ENCODE measurements at regions not wholly inside any gene's neighbourhood (a gene's known extent, or its start where the extent isn't known, plus 50 kb on each side); places are given as distances from the start of the nearest gene placed in this dataset.

GRCh38 chr5:173703466-173703865 lies 87.0 kb upstream of the BOD1 start:
- ATAC-seq (ENCODE audit: insufficient read depth, low FRiP score), result no peak
- 85 to 89% methylated on average over 4 of the region's 4 CpGs for WGBS, 2 donors
- H3K4me1 ChIP-seq (ENCODE audit: control insufficient read depth in 5 of 5, insufficient read depth in 5 of 5, low read length in 5 of 5), result peaks cover 0 to 9% (median 0%) of the 10 kb centered on the region in 5 donors
- H3K27me3 ChIP-seq (ENCODE audit: control insufficient read depth in 3 of 3, insufficient read depth in 3 of 3, low read length in 2 of 3), result peaks cover 0 to 3% (median 0%) of the 10 kb centered on the region in 3 donors
- no peak for DNase-seq
- no peak overlapping the region for H3K27ac ChIP-seq (ENCODE audit: low read depth in 1 of 2, low read length in 1 of 2)
- H3K4me3 ChIP-seq, result no peak overlapping the region
- TF ChIP-seq CTCF (IDR thresholded peaks at IDR 0.05; ENCODE audit: control extremely low read depth, extremely low read depth), result no peak
- H3K36me3 ChIP-seq (ENCODE audit: control insufficient read depth in 4 of 4, insufficient read depth in 4 of 4, low read length in 4 of 4), result no peaks in the 10 kb centered on the region
- H3K9ac ChIP-seq (ENCODE audit: insufficient read depth in 1 of 2, low read length in 2 of 2), result no peak overlapping the region
- no peaks in the 10 kb centered on the region for H3K9me3 ChIP-seq (ENCODE audit: control insufficient read depth in 4 of 4, insufficient read depth in 3 of 4, low read length in 3 of 4)

- H3K9ac ChIP-seq (ENCODE audit: insufficient read depth in 1 of 2, low read length in 2 of 2), result no peak overlapping the region
- no peak overlapping the region for H3K27ac ChIP-seq (ENCODE audit: low read depth in 1 of 2, low read length in 1 of 2)
- H3K27me3 ChIP-seq (ENCODE audit: control insufficient read depth in 3 of 3, insufficient read depth in 3 of 3, low read length in 2 of 3), result peaks cover 0 to 3% (median 0%) of the 10 kb centered on the region in 3 donors
- WGBS, 2 donors, result 92 to 95% methylated on average over 22 of the region's 22 CpGs
- ATAC-seq (ENCODE audit: insufficient read depth, low FRiP score), result no peak
- peaks cover 0 to 9% (median 0%) of the 10 kb centered on the region in 5 donors for H3K4me1 ChIP-seq (ENCODE audit: control insufficient read depth in 5 of 5, insufficient read depth in 5 of 5, low read length in 5 of 5)
- H3K4me3 ChIP-seq, result no peak overlapping the region
- no peaks in the 10 kb centered on the region for H3K9me3 ChIP-seq (ENCODE audit: control insufficient read depth in 4 of 4, insufficient read depth in 3 of 4, low read length in 3 of 4)
- no peaks in the 10 kb centered on the region for H3K36me3 ChIP-seq (ENCODE audit: control insufficient read depth in 4 of 4, insufficient read depth in 4 of 4, low read length in 4 of 4)
- no peak for DNase-seq
- no peak for TF ChIP-seq CTCF (IDR thresholded peaks at IDR 0.05; ENCODE audit: control extremely low read depth, extremely low read depth)
Measured at GRCh38 chr5:173704615-173705511, 88.4 kb upstream of the BOD1 start.

GRCh38 chr5:173705512-173706044 lies 89.1 kb upstream of the BOD1 start:
- H3K9ac ChIP-seq (ENCODE audit: insufficient read depth in 1 of 2, low read length in 2 of 2), result no peak overlapping the region
- no peak for TF ChIP-seq CTCF (IDR thresholded peaks at IDR 0.05; ENCODE audit: control extremely low read depth, extremely low read depth)
- peaks cover 0 to 3% (median 0%) of the 10 kb centered on the region in 3 donors for H3K27me3 ChIP-seq (ENCODE audit: control insufficient read depth in 3 of 3, insufficient read depth in 3 of 3, low read length in 2 of 3)
- no peaks in the 10 kb centered on the region for H3K36me3 ChIP-seq (ENCODE audit: control insufficient read depth in 4 of 4, insufficient read depth in 4 of 4, low read length in 4 of 4)
- H3K9me3 ChIP-seq (ENCODE audit: control insufficient read depth in 4 of 4, insufficient read depth in 3 of 4, low read length in 3 of 4), result no peaks in the 10 kb centered on the region
- DNase-seq, result no peak
- no peak overlapping the region for H3K27ac ChIP-seq (ENCODE audit: low read depth in 1 of 2, low read length in 1 of 2)
- H3K4me1 ChIP-seq (ENCODE audit: control insufficient read depth in 5 of 5, insufficient read depth in 5 of 5, low read length in 5 of 5), result peaks cover 0 to 9% (median 0%) of the 10 kb centered on the region in 5 donors
- H3K4me3 ChIP-seq, result no peak overlapping the region
- no peak for ATAC-seq (ENCODE audit: insufficient read depth, low FRiP score)
- WGBS, 2 donors, result 87 to 92% methylated on average over 13 of the region's 13 CpGs

Measured in lung (tissue), 11 donors.